PC-9 (cell line): ENCODE measurements at regions not wholly inside any gene's neighbourhood (a gene's known extent, or its start where the extent isn't known, plus 50 kb on each side); places are given as distances from the start of the nearest gene placed in this dataset.

Experiments used
- EZH2 ChIP-seq: fragments of 200-600 bp; sonication (generic); IDR thresholded peaks from 2 replicates; pipeline ENCODE4 v1.8.0; 2017; ENCODE audit warnings: antibody characterized with exemption, low read depth
- TF ChIP-seq, protein P1 (sequence below): fragments of 200-600 bp; sonication (generic); conservative IDR thresholded peaks from 2 replicates; pipeline ENCODE4 v1.6.1; 2017; ENCODE audit warnings: mixed run types, antibody characterized with exemption, mild to moderate bottlenecking, moderate library complexity

GRCh38 chr6:154919806-154920205 lies 75.3 kb upstream of the TIAM2 start:
- TF ChIP-seq, protein P1, sequence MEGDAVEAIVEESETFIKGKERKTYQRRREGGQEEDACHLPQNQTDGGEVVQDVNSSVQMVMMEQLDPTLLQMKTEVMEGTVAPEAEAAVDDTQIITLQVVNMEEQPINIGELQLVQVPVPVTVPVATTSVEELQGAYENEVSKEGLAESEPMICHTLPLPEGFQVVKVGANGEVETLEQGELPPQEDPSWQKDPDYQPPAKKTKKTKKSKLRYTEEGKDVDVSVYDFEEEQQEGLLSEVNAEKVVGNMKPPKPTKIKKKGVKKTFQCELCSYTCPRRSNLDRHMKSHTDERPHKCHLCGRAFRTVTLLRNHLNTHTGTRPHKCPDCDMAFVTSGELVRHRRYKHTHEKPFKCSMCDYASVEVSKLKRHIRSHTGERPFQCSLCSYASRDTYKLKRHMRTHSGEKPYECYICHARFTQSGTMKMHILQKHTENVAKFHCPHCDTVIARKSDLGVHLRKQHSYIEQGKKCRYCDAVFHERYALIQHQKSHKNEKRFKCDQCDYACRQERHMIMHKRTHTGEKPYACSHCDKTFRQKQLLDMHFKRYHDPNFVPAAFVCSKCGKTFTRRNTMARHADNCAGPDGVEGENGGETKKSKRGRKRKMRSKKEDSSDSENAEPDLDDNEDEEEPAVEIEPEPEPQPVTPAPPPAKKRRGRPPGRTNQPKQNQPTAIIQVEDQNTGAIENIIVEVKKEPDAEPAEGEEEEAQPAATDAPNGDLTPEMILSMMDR = no peak
- no peak for TF ChIP-seq EZH2
